B cell (primary cell): ENCODE measurements at regions not wholly inside any gene's neighbourhood (a gene's known extent, or its start where the extent isn't known, plus 50 kb on each side); places are given as distances from the start of the nearest gene placed in this dataset.

Source experiments
- EZH2 ChIP-seq: IDR thresholded peaks from 2 replicates; pipeline ENCODE4 v1.6.1; 2012; ENCODE audit warnings: borderline replicate concordance, low read depth, mild to moderate bottlenecking, moderate library complexity, low read length; ENCODE audit not compliant: insufficient read depth, poor library complexity, severe bottlenecking
- TF ChIP-seq, protein P1 (sequence below): fragments of 200-600 bp; IDR thresholded peaks from one replicate; pipeline ENCODE4 v1.8.0; 2022; ENCODE audit warnings: antibody characterized with exemption, mild to moderate bottlenecking

GRCh38 chr20:19104186-19104585, 108.3 kb upstream of the SLC24A3 start:
- TF ChIP-seq, protein P1, sequence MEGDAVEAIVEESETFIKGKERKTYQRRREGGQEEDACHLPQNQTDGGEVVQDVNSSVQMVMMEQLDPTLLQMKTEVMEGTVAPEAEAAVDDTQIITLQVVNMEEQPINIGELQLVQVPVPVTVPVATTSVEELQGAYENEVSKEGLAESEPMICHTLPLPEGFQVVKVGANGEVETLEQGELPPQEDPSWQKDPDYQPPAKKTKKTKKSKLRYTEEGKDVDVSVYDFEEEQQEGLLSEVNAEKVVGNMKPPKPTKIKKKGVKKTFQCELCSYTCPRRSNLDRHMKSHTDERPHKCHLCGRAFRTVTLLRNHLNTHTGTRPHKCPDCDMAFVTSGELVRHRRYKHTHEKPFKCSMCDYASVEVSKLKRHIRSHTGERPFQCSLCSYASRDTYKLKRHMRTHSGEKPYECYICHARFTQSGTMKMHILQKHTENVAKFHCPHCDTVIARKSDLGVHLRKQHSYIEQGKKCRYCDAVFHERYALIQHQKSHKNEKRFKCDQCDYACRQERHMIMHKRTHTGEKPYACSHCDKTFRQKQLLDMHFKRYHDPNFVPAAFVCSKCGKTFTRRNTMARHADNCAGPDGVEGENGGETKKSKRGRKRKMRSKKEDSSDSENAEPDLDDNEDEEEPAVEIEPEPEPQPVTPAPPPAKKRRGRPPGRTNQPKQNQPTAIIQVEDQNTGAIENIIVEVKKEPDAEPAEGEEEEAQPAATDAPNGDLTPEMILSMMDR = no peak
- no peak for TF ChIP-seq EZH2
